ENCODE measurements at regions not wholly inside any gene's neighbourhood (a gene's known extent, or its start where the extent isn't known, plus 50 kb on each side); places are given as distances from the start of the nearest gene placed in this dataset.

- TF ChIP-seq CTCF (IDR thresholded peaks at IDR 0.05; ENCODE audit: control insufficient read depth, extremely low read depth, insufficient read depth): no peak
- no peak for DNase-seq (ENCODE audit: low read depth)
- no peak overlapping the region for H3K4me3 ChIP-seq (ENCODE audit: low read depth, low read length)
Observed at GRCh38 chr6:58419321-58419720, 1101.9 kb downstream of the PRIM2 start.

Data from LNCaP clone FGC (cell line).